BE2C (cell line): ENCODE measurements at regions not wholly inside any gene's neighbourhood (a gene's known extent, or its start where the extent isn't known, plus 50 kb on each side); places are given as distances from the start of the nearest gene placed in this dataset.
A peak's percentile ranks its signal among the peaks of the same experiment; 100 is the strongest.

ENCODE experiments used
- DNase-seq: peaks from one replicate; pipeline ENCODE4 v3.0.0-alpha.2; 2020
- H3K27me3 ChIP-seq: fragments of 250-450 bp; sonication (Bioruptor Pico); 2 replicates; pipeline ENCODE4 v1.5.1; 2020; ENCODE audit warnings: mild to moderate bottlenecking
- H3K36me3 ChIP-seq: fragments of 250-450 bp; sonication (Bioruptor Pico); 2 replicates; pipeline ENCODE4 v1.5.1; 2020; ENCODE audit warnings: mild to moderate bottlenecking
- H3K4me1 ChIP-seq: fragments of 250-450 bp; sonication (Bioruptor Pico); 2 replicates; pipeline ENCODE4 v1.5.1; 2020
- H3K4me3 ChIP-seq: 2 replicates; pipeline ENCODE4 v1.5.1; 2011; ENCODE audit warnings: low read depth, low read length
- H3K9me3 ChIP-seq: fragments of 250-450 bp; sonication (Bioruptor Pico); 2 replicates; pipeline ENCODE4 v1.5.1; 2020
- CTCF ChIP-seq: IDR thresholded peaks from 2 replicates; pipeline ENCODE4 v1.5.1; 2012; ENCODE audit warnings: mild to moderate bottlenecking, low read depth, low read length

GRCh38 chr1:81053826-81054225 lies 746.9 kb upstream of the ADGRL2 start:
- H3K27me3 ChIP-seq = no peaks in the 10 kb centered on the region
- H3K9me3 ChIP-seq = no peaks in the 10 kb centered on the region
- peak; percentile 6 for DNase-seq
- TF ChIP-seq CTCF = no peak
- no peaks in the 10 kb centered on the region for H3K4me1 ChIP-seq
- H3K36me3 ChIP-seq = no peaks in the 10 kb centered on the region
- peak overlapping the region; percentile 31 for H3K4me3 ChIP-seq

DNA sequence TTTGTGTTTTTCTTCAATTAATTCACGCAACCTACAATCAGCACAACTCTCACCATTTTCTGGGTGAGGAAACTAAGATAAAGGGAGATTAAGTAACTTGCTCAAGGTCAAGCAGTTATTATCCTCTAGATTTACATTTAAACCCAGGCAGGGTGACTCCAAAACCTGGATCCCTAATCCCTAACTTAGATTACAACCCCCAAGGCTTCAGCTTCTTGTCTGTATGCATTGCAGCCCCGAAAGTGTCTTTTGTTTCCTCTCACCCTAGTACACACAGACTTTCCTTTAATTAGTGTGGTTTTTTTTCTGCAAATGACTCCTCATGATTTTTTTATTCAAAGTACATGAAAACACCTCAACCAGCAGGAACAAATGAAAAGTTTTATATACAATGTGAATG lies 748.6 kb upstream of the ADGRL2 start:
- no peak for DNase-seq
- Histone ChIP-seq H3K9me3 (no peaks in the 10 kb centered on the region), H3K36me3 (no peaks in the 10 kb centered on the region), H3K4me1 (no peaks in the 10 kb centered on the region), H3K4me3 (no peak overlapping the region), H3K27me3 (no peaks in the 10 kb centered on the region)
- no peak for TF ChIP-seq CTCF

GRCh38 chr1:81050390-81050789 lies 750.3 kb upstream of the ADGRL2 start:
- no peak for DNase-seq
- no peaks in the 10 kb centered on the region for H3K9me3 ChIP-seq
- no peak overlapping the region for H3K4me3 ChIP-seq
- no peaks in the 10 kb centered on the region for H3K27me3 ChIP-seq
- no peak for TF ChIP-seq CTCF
- H3K36me3 ChIP-seq = no peaks in the 10 kb centered on the region
- H3K4me1 ChIP-seq = no peaks in the 10 kb centered on the region

DNA sequence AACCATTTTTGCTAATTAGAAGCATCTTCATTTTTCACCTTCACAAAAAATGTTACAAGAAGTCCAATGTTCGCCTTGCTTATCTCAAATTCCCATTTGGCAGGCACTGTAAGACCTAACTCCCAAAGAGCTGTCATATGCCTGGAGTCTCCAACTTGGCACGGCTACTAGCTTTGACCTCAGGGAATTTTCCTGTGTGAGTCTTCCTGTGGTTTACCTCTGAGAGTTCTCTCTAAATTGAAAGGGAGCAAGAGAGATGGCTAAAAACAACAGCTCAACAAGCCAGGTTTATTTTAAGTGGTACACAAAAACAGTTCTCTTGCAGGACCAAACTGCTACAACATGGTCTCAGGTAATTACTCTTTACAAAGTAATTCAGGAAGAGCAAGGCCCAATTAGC lies 756.0 kb upstream of the ADGRL2 start:
- Histone ChIP-seq H3K27me3 (no peaks in the 10 kb centered on the region), H3K36me3 (no peaks in the 10 kb centered on the region), H3K4me1 (no peaks in the 10 kb centered on the region), H3K9me3 (no peaks in the 10 kb centered on the region), H3K4me3 (no peak overlapping the region)
- DNase-seq = no peak
- no peak for TF ChIP-seq CTCF

GRCh38 chr1:81042225-81042624 lies 758.5 kb upstream of the ADGRL2 start:
- Histone ChIP-seq H3K4me3 (no peak overlapping the region), H3K36me3 (no peaks in the 10 kb centered on the region), H3K4me1 (no peaks in the 10 kb centered on the region), H3K9me3 (no peaks in the 10 kb centered on the region), H3K27me3 (no peaks in the 10 kb centered on the region)
- DNase-seq = no peak
- TF ChIP-seq CTCF = no peak

GRCh38 chr1:81034291-81034690 lies 766.4 kb upstream of the ADGRL2 start:
- no peak for DNase-seq
- TF ChIP-seq CTCF = no peak
- H3K4me3 ChIP-seq = no peak overlapping the region

More at GRCh38 chr1:81034291-81034690, 766.4 kb upstream of the ADGRL2 start:
- no peaks in the 10 kb centered on the region for H3K4me1 ChIP-seq
- H3K27me3 ChIP-seq = no peaks in the 10 kb centered on the region
- H3K36me3 ChIP-seq = no peaks in the 10 kb centered on the region
- H3K9me3 ChIP-seq = no peaks in the 10 kb centered on the region
